Trophoblast cell (in vitro differentiated cells and primary cell): ENCODE measurements at regions not wholly inside any gene's neighbourhood (a gene's known extent, or its start where the extent isn't known, plus 50 kb on each side); places are given as distances from the start of the nearest gene placed in this dataset.
A peak's percentile ranks its signal among the peaks of the same experiment; 100 is the strongest.
"Not testable (repeated sequence)": the region's sequence is repeated elsewhere in the genome, so short reads cannot be mapped to it uniquely, and the experiment has no call there.

Source experiments
- DNase-seq, 2 donors: peaks; one replicate each; pipeline ENCODE4 v3.0.0-alpha.2; 2016
- H2AFZ ChIP-seq: 2 replicates; pipeline ENCODE4 v1.6.1; 2013; ENCODE audit warnings: low read length, moderate library complexity, mild to moderate bottlenecking; ENCODE audit not compliant: insufficient read depth, poor library complexity
- H2AK5ac ChIP-seq: 2 replicates; pipeline ENCODE4 v1.6.1; 2013; ENCODE audit warnings: mild to moderate bottlenecking, low read length
- H2BK120ac ChIP-seq: 2 replicates; pipeline ENCODE4 v1.6.1; 2013; ENCODE audit warnings: low read length, mild to moderate bottlenecking, moderate library complexity; ENCODE audit not compliant: insufficient read depth, poor library complexity
- H2BK12ac ChIP-seq: 2 replicates; pipeline ENCODE4 v1.6.1; 2013; ENCODE audit warnings: mild to moderate bottlenecking, low read length, moderate library complexity
- H2BK5ac ChIP-seq: 2 replicates; pipeline ENCODE4 v1.6.1; 2013; ENCODE audit warnings: low read length, low read depth, moderate library complexity, mild to moderate bottlenecking; ENCODE audit not compliant: poor library complexity
- H3K14ac ChIP-seq: 2 replicates; pipeline ENCODE4 v1.6.1; 2013; ENCODE audit warnings: mild to moderate bottlenecking, low read length
- H3K18ac ChIP-seq: 2 replicates; pipeline ENCODE4 v1.6.1; 2013; ENCODE audit warnings: mild to moderate bottlenecking, low read length
- H3K23ac ChIP-seq: 2 replicates; pipeline ENCODE4 v1.6.1; 2013; ENCODE audit warnings: low read length
- H3K27ac ChIP-seq: 2 replicates; pipeline ENCODE4 v1.5.1; 2013; ENCODE audit warnings: low read depth, mild to moderate bottlenecking, inconsistent platforms, low read length, moderate library complexity
- H3K27me3 ChIP-seq: 2 replicates; pipeline ENCODE4 v1.6.1; 2013; ENCODE audit warnings: inconsistent platforms, mild to moderate bottlenecking, low read length, moderate library complexity; ENCODE audit not compliant: insufficient read depth
- H3K36me3 ChIP-seq, 2 experiments: 1 replicate in 1 of 2; 2 replicates in 1 of 2; pipeline ENCODE4 v1.6.1; 2013; ENCODE audit warnings: low read length in 2 of 2, mild to moderate bottlenecking in 2 of 2, moderate library complexity in 1 of 2; ENCODE audit not compliant: insufficient read depth in 2 of 2, control insufficient read depth in 1 of 2
- H3K4ac ChIP-seq: 2 replicates; pipeline ENCODE4 v1.6.1; 2013; ENCODE audit warnings: low read depth, mild to moderate bottlenecking, low read length, moderate library complexity
- H3K4me1 ChIP-seq, 2 experiments: 1 replicate in 1 of 2; 2 replicates in 1 of 2; pipeline ENCODE4 v1.6.1; 2013; ENCODE audit warnings: low read length in 2 of 2, mild to moderate bottlenecking in 2 of 2, moderate library complexity in 1 of 2; ENCODE audit not compliant: insufficient read depth in 2 of 2, control insufficient read depth in 1 of 2
- H3K4me2 ChIP-seq: 2 replicates; pipeline ENCODE4 v1.6.1; 2013; ENCODE audit warnings: inconsistent platforms, mild to moderate bottlenecking, low read length, moderate library complexity
- H3K4me3 ChIP-seq: 2 replicates; pipeline ENCODE4 v1.5.1; 2013; ENCODE audit warnings: mild to moderate bottlenecking, low read depth, low read length, inconsistent platforms
- H3K79me1 ChIP-seq: one replicate; pipeline ENCODE4 v1.6.1; 2013; ENCODE audit warnings: low read length
- H3K79me2 ChIP-seq: 2 replicates; pipeline ENCODE4 v1.6.1; 2013; ENCODE audit warnings: low read length, mild to moderate bottlenecking; ENCODE audit not compliant: control insufficient read depth, insufficient read depth, poor library complexity
- H3K9ac ChIP-seq: 2 replicates; pipeline ENCODE4 v1.6.1; 2013; ENCODE audit warnings: mild to moderate bottlenecking, low read length
- H3K9me3 ChIP-seq: 2 replicates; pipeline ENCODE4 v1.6.1; 2013; ENCODE audit warnings: low read depth, mild to moderate bottlenecking, control low read depth, inconsistent platforms, low read length; ENCODE audit not compliant: insufficient read depth
- H4K12ac ChIP-seq: 2 replicates; pipeline ENCODE4 v1.6.1; 2013; ENCODE audit warnings: low read depth, mild to moderate bottlenecking, low read length, moderate library complexity
- H4K8ac ChIP-seq: 2 replicates; pipeline ENCODE4 v1.6.1; 2013; ENCODE audit warnings: low read depth, mild to moderate bottlenecking, low read length, moderate library complexity
- H4K91ac ChIP-seq: one replicate; pipeline ENCODE4 v1.6.1; 2013; ENCODE audit warnings: low read depth, mild to moderate bottlenecking, low read length, moderate library complexity
- WGBS: extraction: QIAGEN DNeasy Blood & Tissue Kit; methylation state at CpG from one replicate; pipeline ENCODE4 v1.1.7; 2013; ENCODE audit warnings: missing lambda C conversion rate; ENCODE audit not compliant: insufficient read length, insufficient coverage; ENCODE audit errors: extremely low coverage; 5-methylcytosine and 5-hydroxymethylcytosine counted together

DNA sequence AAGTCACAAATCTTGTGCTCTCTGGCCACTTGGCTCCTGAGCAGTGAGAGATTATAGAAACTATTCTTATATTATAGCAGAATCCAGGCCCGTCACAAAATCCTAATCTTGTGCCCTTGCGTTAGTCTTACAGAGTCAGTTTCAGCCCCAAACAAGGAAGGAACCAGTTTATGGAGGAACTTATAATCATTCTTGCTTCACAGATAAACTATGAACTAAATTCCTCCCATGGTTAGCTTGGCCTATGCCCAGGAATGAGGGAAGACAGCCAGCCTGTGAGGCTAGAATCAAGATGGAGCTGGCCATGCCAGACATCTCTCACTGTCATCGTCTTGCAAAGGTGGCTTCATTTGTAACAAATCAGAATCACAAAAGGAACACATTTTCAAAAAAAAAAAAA, 199.7 kb upstream of the PITRM1 start:
- H3K23ac ChIP-seq = no peak overlapping the region
- H3K4me1 ChIP-seq = no peaks in the 10 kb centered on the region
- no peaks in the 10 kb centered on the region for H3K79me2 ChIP-seq
- H2BK12ac ChIP-seq = no peak overlapping the region
- H3K36me3 ChIP-seq = no peaks in the 10 kb centered on the region
- peaks cover 5% of the 10 kb centered on the region for H3K9me3 ChIP-seq
- H4K91ac ChIP-seq = no peak overlapping the region
- no peak overlapping the region for H3K9ac ChIP-seq
- no peak overlapping the region for H2BK5ac ChIP-seq
- no peak overlapping the region for H3K4me3 ChIP-seq
- H3K4me2 ChIP-seq = no peak overlapping the region
- H3K79me1 ChIP-seq = no peaks in the 10 kb centered on the region
- DNase-seq = peak; percentile 26 to 54
- no peaks in the 10 kb centered on the region for H3K27me3 ChIP-seq
- WGBS = no CpG with 5 or more reads among the region's 3 CpGs
- no peak overlapping the region for H3K18ac ChIP-seq
- no peak overlapping the region for H2BK120ac ChIP-seq
- H3K14ac ChIP-seq = no peak overlapping the region
- H3K27ac ChIP-seq = no peak overlapping the region
- no peak overlapping the region for H4K12ac ChIP-seq
- H3K4ac ChIP-seq = no peak overlapping the region
- H2AFZ ChIP-seq = no peak overlapping the region
- H2AK5ac ChIP-seq = no peak overlapping the region
- H4K8ac ChIP-seq = no peak overlapping the region

DNA sequence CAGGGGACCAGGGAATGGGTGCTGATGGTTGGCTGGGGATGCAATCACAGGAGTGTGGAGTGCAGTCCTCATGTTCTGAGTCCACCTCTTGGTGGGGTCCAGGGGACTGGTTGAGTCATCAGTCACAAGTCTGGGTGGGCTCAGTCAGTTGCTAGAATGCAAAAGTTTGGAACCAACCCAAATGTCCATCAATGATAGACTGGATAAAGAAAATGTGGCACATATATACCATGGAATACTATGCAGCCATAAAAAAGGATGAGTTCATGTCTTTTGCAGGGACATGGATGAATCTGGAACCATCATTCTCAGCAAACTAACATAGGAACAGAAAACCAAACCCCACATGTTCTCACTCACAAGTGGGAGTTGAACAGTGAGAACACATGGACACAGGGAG, 199.0 kb upstream of the PITRM1 start:
- not testable (repeated sequence) for H3K4me1 ChIP-seq, H3K4me3 ChIP-seq, H4K12ac ChIP-seq, H2BK5ac ChIP-seq, H3K36me3 ChIP-seq, H3K23ac ChIP-seq, H3K9me3 ChIP-seq, H3K18ac ChIP-seq, H2BK120ac ChIP-seq, H3K4me2 ChIP-seq, H3K27ac ChIP-seq, H2AFZ ChIP-seq, H4K91ac ChIP-seq, H3K4ac ChIP-seq, H2BK12ac ChIP-seq, DNase-seq, H2AK5ac ChIP-seq, H3K27me3 ChIP-seq, H4K8ac ChIP-seq, H3K14ac ChIP-seq, H3K9ac ChIP-seq, H3K79me1 ChIP-seq, H3K79me2 ChIP-seq

DNA sequence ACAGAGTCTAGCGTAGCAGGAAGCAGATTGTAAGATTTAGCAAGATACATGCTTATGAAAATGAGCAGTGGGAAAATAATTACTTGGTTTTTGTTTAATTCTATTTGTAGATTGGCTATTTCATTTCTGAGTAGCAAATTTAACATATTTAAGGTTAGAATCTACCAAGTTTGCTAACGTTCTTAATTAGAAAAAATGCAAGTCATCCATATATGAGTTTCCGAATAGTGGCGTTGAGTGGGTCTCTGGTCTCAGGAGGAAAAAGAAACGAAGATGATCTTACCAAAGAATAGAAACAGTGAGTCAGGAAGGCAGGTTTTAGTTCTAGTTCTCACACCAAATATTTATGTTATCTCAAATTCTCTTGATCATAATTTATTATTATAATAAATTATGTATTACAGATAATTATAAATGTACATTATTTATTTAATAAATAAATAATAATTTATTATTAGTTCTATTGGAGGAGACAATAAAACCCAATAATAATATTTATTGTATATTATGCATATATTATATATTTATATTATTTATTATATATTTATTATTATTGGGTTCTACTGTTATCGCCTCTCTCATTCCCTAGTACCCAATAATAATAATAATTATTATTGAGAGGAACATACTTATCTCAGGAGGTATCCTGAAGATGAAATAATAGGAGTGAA, 194.3 kb upstream of the PITRM1 start:
- WGBS = no CpG with 5 or more reads among the region's 6 CpGs
- no peak overlapping the region for H2AFZ ChIP-seq
- H3K23ac ChIP-seq = no peak overlapping the region
- no peak overlapping the region for H2AK5ac ChIP-seq
- no peak overlapping the region for H4K8ac ChIP-seq
- no peak overlapping the region for H3K14ac ChIP-seq
- H3K79me1 ChIP-seq = peaks cover 2% of the 10 kb centered on the region
- H4K12ac ChIP-seq = no peak overlapping the region
- no peaks in the 10 kb centered on the region for H3K27me3 ChIP-seq
- H2BK5ac ChIP-seq = no peak overlapping the region
- H2BK12ac ChIP-seq = no peak overlapping the region
- H3K4ac ChIP-seq = no peak overlapping the region
- H2BK120ac ChIP-seq = no peak overlapping the region
- no peak overlapping the region for H3K27ac ChIP-seq
- no peak overlapping the region for H4K91ac ChIP-seq
- no peak overlapping the region for H3K18ac ChIP-seq
- no peak overlapping the region for H3K9ac ChIP-seq
- no peak overlapping the region for H3K4me2 ChIP-seq
- H3K4me3 ChIP-seq = no peak overlapping the region
- H3K9me3 ChIP-seq = no peaks in the 10 kb centered on the region
- no peaks in the 10 kb centered on the region for H3K79me2 ChIP-seq
- H3K4me1 ChIP-seq = no peaks in the 10 kb centered on the region
- no peaks in the 10 kb centered on the region for H3K36me3 ChIP-seq
- no peak for DNase-seq

DNA sequence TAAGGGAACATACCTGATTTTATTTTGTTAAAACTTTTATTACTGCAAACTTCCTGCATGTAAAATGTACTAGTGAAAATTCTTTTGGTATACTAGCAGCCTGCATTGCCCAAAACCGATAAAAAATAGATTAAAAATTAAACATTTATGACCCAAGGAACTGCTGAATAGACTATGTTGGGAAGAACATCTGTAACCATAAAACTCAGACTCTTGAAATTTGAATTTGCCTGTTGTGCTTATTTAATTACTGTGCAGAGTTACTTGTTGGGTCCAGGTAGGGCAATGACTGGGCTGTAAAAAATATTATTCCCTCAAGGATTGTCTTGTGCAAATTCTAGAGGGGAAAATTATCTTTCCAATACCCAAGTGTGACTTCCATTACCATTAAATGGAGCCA, 193.5 kb upstream of the PITRM1 start:
- Histone ChIP-seq H3K79me1 (peaks cover 2% of the 10 kb centered on the region), H3K79me2 (no peaks in the 10 kb centered on the region), H4K12ac (no peak overlapping the region), H2AFZ (no peak overlapping the region), H3K27me3 (no peaks in the 10 kb centered on the region), H3K36me3 (no peaks in the 10 kb centered on the region), H3K4ac (no peak overlapping the region), H3K14ac (no peak overlapping the region), H4K91ac (no peak overlapping the region), H3K9ac (no peak overlapping the region), H3K18ac (no peak overlapping the region), H3K27ac (no peak overlapping the region), H4K8ac (no peak overlapping the region), H2BK5ac (no peak overlapping the region), H3K23ac (no peak overlapping the region), H2BK12ac (no peak overlapping the region), H2AK5ac (no peak overlapping the region), H3K4me1 (no peaks in the 10 kb centered on the region), H3K9me3 (peaks cover 3% of the 10 kb centered on the region), H2BK120ac (no peak overlapping the region), H3K4me3 (no peak overlapping the region), H3K4me2 (no peak overlapping the region)
- DNase-seq = no peak
- WGBS = no CpG with 5 or more reads among the region's 1 CpG
